Lung microvascular endothelial cell (primary cell): ENCODE measurements at regions not wholly inside any gene's neighbourhood (a gene's known extent, or its start where the extent isn't known, plus 50 kb on each side); places are given as distances from the start of the nearest gene placed in this dataset.
"Not testable (repeated sequence)": the region's sequence is repeated elsewhere in the genome, so short reads cannot be mapped to it uniquely, and the experiment has no call there.

Experiments
- DNase-seq, 2 donors: peaks; one replicate each; pipeline versions ENCODE4 v3.0.0 to v3.0.0-alpha.2; 2010; ENCODE audit warnings: low read depth in 2 of 2

DNA sequence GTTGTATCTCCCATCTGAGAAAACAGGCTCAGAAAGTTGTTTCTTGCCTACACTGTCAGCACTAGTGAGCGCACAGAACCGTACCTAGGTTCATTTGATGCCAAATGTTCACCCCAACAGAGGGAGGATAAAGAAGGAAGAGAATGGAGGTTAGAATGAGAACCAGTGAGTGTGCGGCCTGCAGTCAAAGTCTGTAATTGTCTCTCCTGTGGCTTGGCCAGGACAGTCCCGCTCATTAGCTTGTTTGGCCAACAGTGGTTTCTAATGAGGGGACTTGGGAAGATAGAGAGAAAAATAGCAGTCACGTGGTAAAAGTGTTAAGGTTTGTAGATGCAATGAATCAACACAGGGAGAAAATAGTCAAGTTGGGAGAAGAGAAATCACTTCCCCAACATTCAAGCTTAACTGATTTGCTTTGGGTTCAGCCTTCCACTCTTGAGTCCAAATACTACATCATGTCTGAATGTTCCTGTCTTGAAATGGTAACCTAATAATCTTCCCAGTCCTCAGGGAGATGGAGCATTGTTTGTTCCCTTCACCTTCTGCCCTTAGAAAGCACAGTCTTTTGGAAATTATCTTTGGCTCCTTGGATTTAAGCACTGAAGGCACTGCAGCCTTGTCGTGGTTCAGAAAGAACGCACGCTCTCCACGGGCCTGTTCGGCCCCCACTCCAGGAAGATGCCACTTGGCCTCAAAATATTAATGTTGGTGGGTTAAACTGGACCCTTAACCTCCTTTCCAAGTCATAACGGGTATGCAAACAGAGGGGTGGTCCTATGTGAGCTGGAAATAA, 360.4 kb upstream of the ZNF32 start:
- no peak for DNase-seq

DNA sequence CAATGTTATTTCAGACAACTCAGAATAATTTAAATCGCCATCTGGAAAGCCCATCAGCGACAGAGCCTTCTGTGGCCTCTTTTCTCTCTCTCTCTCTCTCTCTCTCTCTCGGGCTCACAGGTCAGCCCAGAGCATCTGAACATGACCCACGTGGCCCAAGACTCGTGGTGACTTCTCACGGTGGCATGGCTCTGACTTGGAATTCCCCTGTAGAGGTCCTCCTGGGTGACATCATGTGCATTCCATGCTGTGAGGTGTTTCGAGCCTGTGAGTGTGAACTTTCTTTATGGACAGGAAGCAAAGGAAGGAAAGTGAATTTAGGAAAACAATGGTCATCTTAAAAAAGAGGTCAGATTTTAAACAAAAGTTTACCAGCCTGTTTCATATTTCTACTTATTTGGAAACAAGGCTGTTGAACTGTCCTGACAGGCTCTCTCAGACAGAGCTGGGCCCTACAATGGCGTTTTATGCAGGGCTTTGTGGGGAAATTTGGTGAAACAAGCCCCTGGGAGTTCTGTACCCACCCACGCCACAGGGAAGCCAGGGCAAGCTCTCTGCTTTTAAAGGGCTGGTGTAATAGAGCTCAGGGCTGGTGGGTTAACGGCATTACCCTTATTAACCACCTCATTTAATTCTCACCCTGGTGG, 359.7 kb upstream of the ZNF32 start:
- DNase-seq = peak; percentile 91 to 96

DNA sequence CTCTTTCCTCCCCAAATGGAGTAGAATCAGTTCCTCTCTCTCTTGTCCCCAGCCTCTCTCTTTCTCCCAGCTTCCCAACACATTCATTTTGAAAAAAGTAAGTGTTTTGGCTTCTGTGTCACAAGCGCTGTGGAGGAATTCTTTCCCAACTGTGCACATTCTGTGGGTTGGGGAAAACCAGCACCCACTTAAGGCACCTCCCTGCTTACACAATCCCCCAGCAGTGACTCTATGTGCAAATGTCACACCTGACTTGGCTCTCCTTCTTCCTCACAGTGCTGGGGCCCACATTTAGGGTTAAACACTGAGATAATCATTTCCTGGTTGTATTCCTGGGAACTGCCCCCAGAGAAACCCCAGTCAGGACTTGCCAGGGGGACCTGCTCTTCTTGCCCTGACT, 358.1 kb upstream of the ZNF32 start:
- no peak for DNase-seq

DNA sequence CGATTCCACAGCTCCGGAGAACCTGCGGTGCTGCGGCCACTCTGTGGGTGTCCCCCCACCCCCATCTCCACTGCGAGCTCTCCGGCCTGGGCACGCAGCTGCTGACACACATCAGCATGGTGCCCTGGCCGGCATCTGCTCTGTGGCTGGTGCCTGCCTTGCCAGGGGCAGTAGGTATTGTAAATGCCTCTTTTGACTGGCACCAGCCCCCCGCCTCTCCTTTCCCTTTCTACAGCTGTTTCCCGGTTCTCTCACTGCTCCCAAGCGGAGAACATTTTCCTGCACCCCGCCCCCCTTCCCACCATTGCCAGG, 357.1 kb upstream of the ZNF32 start:
- DNase-seq = no peak

DNA sequence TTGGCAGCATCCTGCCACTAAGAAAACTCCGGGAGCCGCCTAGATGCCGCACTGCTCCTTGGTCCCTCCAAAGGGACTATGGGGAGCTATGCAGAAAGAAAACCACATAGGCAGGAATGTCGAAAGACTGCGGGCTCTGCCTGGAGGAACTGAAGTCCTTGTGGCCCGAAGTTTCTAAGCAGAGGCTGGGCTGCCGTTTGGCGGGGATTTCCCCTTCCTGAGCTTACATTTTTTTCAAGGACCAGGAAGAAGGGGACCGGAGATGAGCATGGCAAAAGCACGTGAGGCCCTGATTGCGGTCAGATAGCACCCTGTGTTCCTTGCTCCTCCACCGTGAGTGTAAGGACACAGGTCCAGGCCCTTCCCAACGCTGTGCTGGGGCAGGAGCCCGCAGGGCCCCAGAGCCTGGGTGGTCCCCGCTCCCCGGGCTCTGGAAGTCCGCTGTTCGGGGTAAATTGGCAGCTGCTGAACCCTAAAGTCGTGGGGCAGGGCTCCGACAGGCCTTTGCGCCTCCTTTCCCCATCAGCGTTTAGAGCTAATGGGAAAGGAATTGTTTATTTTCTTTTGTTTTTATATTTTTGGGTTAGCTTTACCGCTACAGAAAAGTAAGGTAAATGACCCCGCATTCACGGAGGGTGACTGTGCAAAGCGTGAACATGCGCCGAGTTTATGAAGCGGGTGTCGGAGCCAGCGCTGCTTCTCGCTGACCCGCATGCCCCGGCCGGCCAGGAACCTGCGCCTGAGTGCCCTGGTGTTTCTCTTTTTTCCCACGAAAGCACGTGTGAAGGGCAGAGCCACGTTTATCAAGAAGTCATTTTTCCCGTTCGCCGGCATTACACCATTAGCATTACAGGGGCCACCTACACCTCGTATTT, 356.5 kb upstream of the ZNF32 start:
- no peak for DNase-seq

DNA sequence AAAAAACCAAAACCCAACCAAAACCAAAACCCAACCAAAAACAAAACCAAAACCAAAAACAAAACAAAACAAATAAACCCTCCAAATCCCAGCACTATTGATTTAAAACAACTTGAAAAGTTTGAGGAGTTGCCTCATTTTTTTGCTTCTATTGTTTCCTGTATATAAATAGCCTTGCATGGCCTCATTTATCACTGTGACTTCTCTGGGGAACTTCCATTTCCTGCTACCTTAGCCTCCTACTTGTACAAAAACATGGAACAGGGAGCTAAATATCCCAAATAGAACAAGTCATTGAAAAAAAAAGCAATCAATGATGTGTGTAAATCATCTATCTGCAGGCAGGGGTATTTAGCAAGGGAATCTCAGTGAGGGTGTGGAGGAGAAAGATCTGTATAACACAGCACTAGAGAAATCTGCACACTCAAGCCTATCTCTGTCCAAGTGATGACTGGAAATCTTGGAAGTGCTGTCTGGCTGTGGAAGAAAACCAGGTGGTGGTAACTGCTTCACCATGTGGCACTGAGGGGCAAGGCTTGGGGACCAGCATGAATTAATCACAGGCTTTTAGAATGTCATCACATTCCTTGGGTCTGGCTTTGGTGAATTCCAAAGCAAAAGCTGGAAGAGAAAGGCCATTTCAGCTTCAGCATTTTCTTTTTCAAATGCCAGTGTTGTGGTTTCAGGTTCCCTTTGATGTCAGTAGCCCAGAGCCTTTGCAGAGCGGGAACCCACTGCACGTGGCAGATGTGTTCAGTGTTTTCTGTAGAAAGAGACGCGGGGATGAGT, 349.5 kb upstream of the ZNF32 start:
- peak; percentile 43 to 63 for DNase-seq

DNA sequence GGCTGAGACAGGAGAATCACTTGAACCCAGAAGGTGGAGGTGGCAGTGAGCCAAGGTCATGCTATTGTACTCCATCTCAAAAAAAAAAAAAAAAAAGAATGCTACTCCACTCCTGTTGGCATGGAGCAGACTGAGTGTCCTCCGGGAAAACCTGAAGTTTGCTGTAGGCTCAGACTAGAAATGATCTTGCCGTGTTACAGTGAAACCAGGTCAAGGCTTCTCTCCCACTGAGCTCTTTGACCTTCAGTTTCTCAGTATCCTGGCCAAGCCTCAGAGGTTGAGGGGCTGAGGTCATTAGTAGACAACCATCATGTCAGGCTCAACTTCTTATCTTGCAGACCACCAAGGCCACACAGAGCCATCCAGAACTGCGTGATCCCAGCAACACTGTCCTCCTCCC, 348.6 kb upstream of the ZNF32 start:
- no peak for DNase-seq

DNA sequence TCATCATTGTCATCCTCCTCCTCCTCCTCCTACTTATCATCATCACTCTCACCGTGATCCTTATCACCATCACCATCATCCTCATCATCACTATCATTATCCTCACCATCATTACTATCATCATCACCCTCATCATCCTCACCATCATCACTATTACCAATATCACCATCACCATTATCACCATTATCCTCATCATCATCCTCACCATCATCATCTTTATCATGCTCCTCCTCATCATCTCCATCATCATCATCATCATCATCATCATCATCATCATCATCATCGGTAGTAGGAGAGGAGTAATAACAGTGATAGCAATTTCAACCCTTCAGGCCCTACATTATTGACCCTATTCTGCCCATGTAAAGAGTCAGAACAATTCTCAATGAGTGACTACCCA, 345.9 kb upstream of the ZNF32 start:
- DNase-seq = no peak

DNA sequence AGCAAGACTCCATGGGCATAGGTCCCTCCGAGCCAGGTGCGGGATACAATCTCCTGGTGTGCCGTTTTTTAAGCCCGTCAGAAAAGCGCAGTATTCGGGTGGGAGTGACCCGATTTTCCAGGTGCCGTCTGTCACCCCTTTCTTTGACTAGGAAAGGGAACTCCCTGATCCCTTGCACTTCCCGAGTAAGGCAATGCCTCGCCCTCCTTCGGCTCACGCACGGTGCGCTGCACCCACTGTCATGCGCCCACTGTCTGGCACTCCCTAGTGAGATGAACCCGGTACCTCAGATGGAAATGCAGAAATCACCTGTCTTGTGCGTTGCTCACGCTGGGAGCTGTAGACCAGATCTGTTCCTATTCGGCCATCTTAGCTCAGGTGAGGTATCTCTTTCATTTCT, 344.1 kb upstream of the ZNF32 start:
- DNase-seq = not testable (repeated sequence)

DNA sequence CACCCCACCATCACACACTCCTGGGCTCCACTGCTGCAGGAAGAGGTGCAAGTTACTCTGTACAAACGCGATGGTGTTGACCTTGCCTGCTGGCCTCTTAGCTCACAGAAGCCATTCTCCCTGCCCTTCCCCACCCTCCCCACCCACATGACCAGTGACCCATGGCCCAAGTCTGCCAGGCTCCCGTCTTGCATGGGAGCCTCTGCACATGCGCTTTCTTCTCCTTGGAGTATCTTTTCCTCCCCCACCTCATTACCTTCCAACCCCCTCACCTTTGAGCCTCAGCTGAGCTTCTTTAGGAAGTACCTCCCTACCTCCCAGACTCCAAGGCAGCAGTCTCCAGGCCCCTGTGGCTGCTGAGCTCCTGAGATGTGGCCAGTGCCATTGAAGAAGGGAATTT, 337.7 kb upstream of the ZNF32 start:
- no peak for DNase-seq

DNA sequence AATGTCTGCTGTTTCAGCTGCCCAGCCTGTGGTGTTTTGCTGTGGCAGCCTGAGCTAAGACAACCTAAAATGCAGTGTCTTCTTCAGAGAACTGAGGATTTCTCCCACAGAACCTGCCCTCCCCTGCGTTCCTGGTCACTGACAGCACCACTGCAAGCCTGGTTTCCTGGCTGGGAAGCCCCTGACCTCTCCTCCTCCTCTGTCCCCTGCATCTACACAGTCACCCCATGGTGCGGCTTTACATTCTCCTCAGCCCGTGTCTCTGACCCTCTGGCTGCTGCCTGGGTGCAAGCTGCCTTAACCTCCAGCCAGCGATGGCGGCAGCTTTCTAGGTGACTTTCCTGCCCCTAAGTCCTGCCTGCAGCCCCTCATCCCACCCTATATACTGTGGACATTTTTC, 337.3 kb upstream of the ZNF32 start:
- no peak for DNase-seq

DNA sequence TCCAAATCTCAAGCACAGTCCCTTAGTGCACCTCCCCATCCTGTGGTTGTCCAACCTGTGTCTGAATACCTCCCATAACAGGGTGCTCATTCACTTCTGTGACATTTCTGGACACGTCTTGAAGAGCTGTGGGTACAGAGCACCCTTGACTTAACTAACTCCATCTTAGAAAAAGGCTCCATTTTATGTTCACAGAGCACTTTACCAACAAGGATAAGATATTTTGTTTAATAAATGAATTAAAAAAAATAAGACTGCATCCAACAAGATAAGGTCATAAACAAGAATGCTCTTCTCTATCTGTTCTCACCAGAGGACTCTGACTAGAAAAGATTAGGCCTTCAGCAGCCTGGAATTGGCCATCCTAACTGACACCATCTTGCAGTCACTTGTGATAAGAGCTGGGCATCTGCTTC, 335.2 kb upstream of the ZNF32 start:
- no peak for DNase-seq

DNA sequence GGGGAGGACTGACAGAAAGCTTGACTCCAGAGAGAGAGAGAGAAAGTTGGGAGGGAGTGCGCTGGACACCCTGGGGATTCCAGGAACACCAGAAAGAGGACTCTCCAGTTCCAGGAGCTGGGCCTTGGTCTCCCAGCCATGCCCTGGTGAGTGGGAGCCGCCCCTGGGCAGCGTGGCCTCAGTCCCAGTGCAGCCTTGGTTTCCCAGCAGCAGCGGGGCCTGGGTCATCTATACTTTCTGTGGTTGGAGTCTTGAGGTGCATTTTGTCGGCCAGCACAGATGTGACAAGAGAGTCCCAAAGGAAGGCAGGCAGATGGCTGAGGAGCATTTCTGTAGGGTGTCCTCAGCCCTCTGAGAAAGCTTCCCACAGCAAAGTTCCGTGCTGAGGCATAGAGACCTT, 334.7 kb upstream of the ZNF32 start:
- no peak for DNase-seq

DNA sequence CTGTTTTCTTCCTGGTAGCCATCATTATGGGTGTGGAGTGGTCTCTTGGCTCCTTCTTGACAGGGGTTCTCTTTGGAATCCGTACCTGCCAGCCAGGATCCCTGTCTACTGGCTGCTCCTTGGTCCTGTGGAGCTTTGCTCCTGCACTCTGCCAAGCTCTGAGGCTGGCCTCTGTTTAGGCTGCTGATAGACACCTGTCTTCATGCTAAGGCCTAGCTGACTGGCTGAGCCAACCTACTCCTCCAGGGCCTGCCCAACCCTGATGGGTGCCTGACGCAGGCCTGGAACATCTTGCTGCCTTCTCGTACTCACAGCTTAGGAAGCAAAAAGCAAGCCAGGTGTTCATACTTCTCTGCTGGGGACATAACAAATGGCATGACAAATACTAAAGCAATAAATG, 333.6 kb upstream of the ZNF32 start:
- DNase-seq = no peak

DNA sequence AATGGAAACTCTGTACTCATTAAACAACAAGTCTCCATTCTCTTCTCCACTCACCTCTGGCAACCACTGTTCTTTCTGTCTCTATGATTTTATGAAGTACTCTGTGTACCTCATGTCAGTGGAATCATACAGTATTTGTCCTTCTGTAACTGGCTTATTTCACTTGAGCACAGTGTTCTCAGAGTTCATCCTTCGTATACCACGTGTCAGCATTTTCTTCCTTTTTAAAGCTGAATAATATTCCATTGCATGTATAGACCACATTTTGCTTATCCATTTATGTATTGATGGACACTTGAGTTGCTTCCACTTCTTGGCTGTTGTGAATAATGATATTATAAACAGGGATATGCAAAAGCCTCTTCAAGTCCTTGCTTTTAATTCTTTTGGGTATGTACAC, 333.0 kb upstream of the ZNF32 start:
- no peak for DNase-seq

DNA sequence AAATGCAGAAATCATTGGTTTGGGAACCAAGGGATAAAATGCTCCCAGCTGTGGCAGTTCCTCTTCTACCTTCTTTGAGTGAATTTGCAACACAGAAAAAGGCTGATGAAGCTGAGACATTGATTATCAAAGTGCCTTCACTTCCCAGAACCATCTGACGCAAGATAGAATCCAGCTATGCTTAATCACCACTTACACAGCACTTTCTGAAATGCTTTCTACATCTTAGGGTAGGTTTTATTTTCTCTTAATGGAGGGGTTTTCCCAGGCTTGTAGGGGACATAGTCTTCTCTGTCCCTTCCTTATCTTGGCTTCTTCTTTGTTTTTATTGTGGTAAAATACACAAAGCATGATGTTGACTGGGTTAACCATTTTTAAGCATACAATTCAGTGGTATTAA, 332.6 kb upstream of the ZNF32 start:
- DNase-seq = no peak

DNA sequence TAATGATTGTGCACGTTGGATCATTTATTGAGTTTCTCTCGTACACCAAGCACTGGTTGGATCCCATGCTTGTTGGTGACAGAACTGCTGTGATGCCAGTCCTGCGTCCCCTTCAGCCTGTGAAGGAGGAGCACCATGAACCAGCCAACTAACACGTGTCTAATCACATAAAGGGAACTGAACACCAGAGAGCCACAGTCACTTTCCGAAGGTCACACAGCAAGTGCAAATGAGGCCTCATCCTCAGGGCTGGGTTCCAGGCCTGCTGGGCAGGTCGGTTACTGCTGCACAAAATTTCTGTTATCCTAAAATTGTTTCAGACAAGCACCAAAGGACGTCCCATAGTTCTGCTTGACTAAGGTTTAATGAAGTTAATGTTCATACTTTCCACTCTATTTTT, 332.0 kb upstream of the ZNF32 start:
- DNase-seq = no peak

DNA sequence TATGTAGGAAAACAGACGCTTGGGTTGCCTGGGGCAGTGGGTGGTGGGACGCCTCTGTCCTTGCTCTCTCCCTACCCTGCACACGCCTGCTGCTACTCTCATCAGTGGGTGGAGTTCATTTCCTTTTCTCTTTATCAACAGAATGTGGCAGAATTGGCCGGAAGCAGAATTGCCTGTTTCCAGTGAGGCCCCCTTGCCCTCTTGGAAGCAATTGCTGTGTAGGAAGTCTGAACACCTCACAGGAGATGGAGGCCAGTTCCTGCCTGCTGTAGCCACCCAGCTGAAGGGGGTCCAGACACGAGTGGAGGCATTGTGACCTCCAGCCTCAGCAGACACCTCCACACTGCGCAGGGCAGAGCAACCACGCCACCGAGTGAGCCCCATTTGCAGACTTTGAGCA, 331.6 kb upstream of the ZNF32 start:
- DNase-seq = peak; percentile 26 to 78

DNA sequence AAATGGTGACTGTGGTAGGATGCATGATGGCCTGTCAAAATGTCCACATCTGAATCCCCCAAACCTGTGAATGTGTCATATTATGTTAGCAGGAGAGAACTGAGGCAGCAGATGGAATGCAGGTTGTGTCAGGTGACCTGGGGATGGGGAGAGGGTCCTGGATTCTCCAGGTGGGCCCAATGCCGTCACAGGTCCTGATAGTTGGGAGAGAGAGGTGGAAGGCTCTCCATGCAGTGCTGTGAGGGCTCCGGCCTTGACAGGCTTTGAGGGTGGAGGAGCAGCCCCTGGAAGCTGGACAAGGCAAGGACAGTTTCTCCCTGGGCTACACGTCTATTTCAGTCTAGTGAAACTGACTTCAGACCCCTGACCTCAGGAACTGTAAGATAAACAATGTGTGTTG, 330.9 kb upstream of the ZNF32 start:
- peak in 1 of 2 donors; percentile 30 for DNase-seq

DNA sequence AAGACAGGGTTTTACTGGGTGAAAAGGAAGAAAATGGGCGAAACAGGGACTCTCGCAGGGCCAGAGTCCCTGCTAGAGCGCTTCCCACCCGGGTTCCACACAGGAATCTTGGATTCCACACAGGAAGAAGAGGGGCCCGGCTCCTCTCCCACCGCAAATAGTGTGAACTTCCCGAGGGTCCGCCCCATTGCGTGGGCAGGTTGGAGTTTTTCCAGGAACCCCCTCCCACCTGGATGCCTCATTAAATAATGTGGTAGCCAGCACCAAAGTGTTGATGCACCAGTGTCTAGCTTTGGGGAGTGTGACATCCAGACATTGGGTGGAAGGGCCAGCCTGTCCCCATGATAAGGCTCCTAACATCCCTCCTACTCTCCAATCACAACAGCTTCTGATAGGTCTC, 330.3 kb upstream of the ZNF32 start:
- no peak for DNase-seq

DNA sequence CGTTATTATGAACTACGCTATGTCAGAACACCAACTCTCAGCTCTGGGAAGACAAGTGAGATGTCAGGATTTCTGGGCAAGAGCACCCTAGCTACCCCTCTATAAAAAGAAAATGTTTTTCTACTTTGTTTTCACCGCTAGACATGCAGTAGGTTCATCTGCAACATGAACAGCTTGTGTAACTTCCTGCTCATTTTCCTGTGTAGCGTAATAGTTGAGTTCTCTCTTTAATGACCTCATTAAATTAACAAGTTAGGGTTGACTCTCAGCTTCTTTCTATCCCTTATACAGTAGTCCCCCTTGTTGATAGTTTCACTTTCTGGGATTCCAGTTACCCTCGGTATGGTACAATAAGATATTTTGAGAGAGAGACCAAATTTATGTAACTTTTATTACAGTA, 329.4 kb upstream of the ZNF32 start:
- peak; percentile 49 to 75 for DNase-seq

DNA sequence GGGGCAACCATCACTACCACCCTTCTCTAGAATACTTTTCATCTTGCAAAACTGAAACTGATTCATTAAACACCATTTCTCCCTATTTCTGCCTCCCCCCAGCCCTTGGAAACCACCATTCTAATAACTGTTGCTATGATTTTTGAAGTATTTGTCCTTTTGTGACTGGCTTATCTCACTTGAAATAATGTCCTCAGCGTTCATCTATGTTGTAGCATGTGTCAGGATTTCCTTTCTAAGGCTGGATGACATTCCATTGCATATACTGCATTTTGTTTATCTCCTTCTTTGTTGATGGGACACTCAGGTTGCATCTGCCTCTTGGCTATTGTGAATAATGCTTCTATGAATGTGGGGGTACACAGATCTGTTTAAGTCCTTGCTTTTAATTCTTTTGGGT, 327.6 kb upstream of the ZNF32 start:
- DNase-seq = peak; percentile 24 to 64
